Activated T-helper 1 cell treated with anti-CD3 and anti-CD28 coated beads, Interleukin-12 subunit alpha, Interleukin-12 subunit beta, Interleukin-2, Interleukin-4 antibody, amounts not matched to agents 30 ng/mL and 10 ng/mL and 1 ng/mL, durations not matched to agents 14 hours and 24 hours and 36 hours (primary cell): ENCODE measurements at regions not wholly inside any gene's neighbourhood (a gene's known extent, or its start where the extent isn't known, plus 50 kb on each side); places are given as distances from the start of the nearest gene placed in this dataset.
"Not testable (repeated sequence)": the region's sequence is repeated elsewhere in the genome, so short reads cannot be mapped to it uniquely, and the experiment has no call there.

Source experiments
- DNase-seq: peaks from one replicate; pipeline ENCODE4 v3.0.0; 2021; ENCODE audit warnings: low spot score
- H3K27ac Mint-ChIP-seq: one replicate; pipeline ENCODE4 v1.8.0; 2021; ENCODE audit warnings: mild to moderate bottlenecking, mixed read lengths
- H3K27me3 Mint-ChIP-seq: one replicate; pipeline ENCODE4 v1.8.0; 2022; ENCODE audit warnings: mild to moderate bottlenecking, moderate library complexity, mixed read lengths; ENCODE audit not compliant: insufficient read depth
- H3K36me3 Mint-ChIP-seq: one replicate; pipeline ENCODE4 v1.8.0; 2021; ENCODE audit warnings: low read depth, mixed read lengths
- H3K4me1 Mint-ChIP-seq: one replicate; pipeline ENCODE4 v1.8.0; 2021; ENCODE audit warnings: low read depth, mixed read lengths
- H3K4me3 Mint-ChIP-seq: one replicate; pipeline ENCODE4 v1.8.0; 2021; ENCODE audit warnings: mild to moderate bottlenecking, moderate library complexity, mixed read lengths
- H3K9me3 Mint-ChIP-seq: one replicate; pipeline ENCODE4 v1.8.0; 2021; ENCODE audit warnings: mixed read lengths
- intact Hi-C: fragments of 100-400 bp; cut with micrococcal nuclease; formaldehyde crosslinking; loops from one replicate; pipeline ENCODE4 v1.15.1; 2024

DNA sequence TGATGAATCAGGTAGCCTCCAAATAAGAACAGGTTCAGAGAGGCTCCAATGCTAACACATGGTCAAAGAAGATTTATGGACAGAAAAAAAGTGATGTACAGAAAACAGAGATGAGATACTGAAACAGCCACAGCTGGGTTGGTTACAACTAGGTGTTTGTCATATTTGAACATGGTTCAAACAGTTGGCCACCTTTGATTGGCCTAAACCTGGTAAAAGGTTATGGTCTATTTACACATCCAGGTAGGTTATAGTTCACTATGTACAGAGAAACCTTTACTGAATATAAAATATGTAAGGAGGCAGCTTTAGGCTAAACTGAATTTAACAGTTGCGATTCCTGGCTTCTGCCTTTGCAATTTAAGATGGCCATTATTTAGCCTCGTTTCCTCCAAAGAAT, 134.0 kb upstream of the ZNF366 start:
- Mint-ChIP-seq H3K4me1 (no peaks in the 10 kb centered on the region), H3K27ac (no peak overlapping the region), H3K9me3 (no peaks in the 10 kb centered on the region), H3K36me3 (no peaks in the 10 kb centered on the region), H3K4me3 (no peak overlapping the region), H3K27me3 (no peaks in the 10 kb centered on the region)
- DNase-seq, result no peak
- intact Hi-C loops, result no loop called here

DNA sequence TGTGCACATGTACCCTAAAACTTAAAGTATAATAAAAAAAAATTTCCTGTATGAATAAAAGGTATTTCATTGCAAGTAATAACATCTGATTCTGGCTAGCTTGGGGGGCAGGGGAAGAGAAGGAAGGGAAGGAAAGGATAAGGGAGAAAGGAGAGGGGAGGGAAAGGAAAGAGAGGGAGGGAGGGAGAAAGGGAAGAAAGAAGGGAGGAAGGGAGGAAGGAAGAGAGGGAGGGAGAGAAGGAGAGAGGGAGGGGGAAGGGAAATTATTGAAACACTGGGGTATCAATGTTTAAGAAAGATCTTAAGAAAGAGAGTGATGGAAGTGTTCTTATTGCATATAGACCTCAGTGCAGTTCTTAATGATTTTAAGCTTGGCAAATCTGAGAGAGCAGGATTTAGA, 129.8 kb upstream of the ZNF366 start:
- H3K9me3 Mint-ChIP-seq, result no peaks in the 10 kb centered on the region
- H3K4me3 Mint-ChIP-seq, result no peak overlapping the region
- no peaks in the 10 kb centered on the region for H3K27me3 Mint-ChIP-seq
- H3K36me3 Mint-ChIP-seq, result no peaks in the 10 kb centered on the region
- no peaks in the 10 kb centered on the region for H3K4me1 Mint-ChIP-seq
- no peak overlapping the region for H3K27ac Mint-ChIP-seq
- intact Hi-C loops, result no loop called here
- DNase-seq, result no peak

DNA sequence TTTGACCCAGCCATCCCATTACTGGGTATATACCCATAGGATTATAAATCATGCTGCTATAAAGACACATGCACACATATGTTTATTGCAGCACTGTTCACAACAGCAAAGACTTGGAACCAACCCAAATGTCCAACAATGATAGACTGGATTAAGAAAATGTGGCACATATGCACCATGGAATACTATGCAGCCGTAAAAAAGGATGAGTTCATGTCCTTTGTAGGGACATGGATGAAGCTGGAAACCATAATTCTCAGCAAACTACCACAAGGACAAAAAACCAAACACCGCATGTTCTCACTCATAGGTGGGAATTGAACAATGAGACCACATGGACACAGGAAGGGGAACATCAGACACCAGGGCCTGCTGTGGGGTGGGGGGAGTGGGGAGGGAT, 129.4 kb upstream of the ZNF366 start:
- not testable (repeated sequence) for H3K9me3 Mint-ChIP-seq

DNA sequence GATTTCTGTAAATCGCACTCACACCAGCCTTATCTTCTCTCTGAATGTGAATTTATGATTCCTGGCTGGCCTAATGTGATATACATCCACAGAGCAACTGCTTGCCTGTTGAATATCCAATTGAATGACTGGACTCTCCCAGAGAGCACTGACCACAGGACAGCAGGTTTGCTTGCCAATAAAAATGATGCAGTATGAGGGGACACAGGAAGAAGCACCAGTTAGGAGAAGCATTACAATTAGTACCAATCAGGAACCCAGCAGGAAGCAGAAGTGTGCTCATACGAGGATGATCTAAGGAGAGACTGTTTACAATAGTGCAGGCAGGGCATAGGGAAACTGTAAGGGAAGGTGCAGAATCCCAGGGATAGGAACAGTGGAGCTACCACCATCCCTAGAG, 127.2 kb upstream of the ZNF366 start:
- DNase-seq, result no peak
- H3K9me3 Mint-ChIP-seq, result no peaks in the 10 kb centered on the region
- H3K36me3 Mint-ChIP-seq, result no peaks in the 10 kb centered on the region
- intact Hi-C loops, result no loop called here
- H3K27ac Mint-ChIP-seq, result no peak overlapping the region
- no peak overlapping the region for H3K4me3 Mint-ChIP-seq
- no peaks in the 10 kb centered on the region for H3K4me1 Mint-ChIP-seq
- H3K27me3 Mint-ChIP-seq, result no peaks in the 10 kb centered on the region

More for the DNA sequence above, 129.4 kb upstream of the ZNF366 start:
- H3K4me3 Mint-ChIP-seq, H3K27me3 Mint-ChIP-seq, H3K27ac Mint-ChIP-seq, H3K4me1 Mint-ChIP-seq, DNase-seq, intact Hi-C loops, H3K36me3 Mint-ChIP-seq: not testable (repeated sequence)

GRCh38 chr5:72633649-72634048, 126.4 kb upstream of the ZNF366 start:
- no peak overlapping the region for H3K27ac Mint-ChIP-seq
- H3K9me3 Mint-ChIP-seq, result no peaks in the 10 kb centered on the region
- no peak overlapping the region for H3K4me3 Mint-ChIP-seq
- no peak for DNase-seq
- no peaks in the 10 kb centered on the region for H3K4me1 Mint-ChIP-seq
- H3K27me3 Mint-ChIP-seq, result no peaks in the 10 kb centered on the region
- intact Hi-C loops, result no loop called here
- H3K36me3 Mint-ChIP-seq, result no peaks in the 10 kb centered on the region

- no peak for DNase-seq
- no peak overlapping the region for H3K4me3 Mint-ChIP-seq
- intact Hi-C loops, result no loop called here
- no peaks in the 10 kb centered on the region for H3K27me3 Mint-ChIP-seq
- H3K36me3 Mint-ChIP-seq, result no peaks in the 10 kb centered on the region
- H3K27ac Mint-ChIP-seq, result no peak overlapping the region
- no peaks in the 10 kb centered on the region for H3K4me1 Mint-ChIP-seq
- no peaks in the 10 kb centered on the region for H3K9me3 Mint-ChIP-seq
Observed at GRCh38 chr5:72633041-72633445, 125.8 kb upstream of the ZNF366 start.

DNA sequence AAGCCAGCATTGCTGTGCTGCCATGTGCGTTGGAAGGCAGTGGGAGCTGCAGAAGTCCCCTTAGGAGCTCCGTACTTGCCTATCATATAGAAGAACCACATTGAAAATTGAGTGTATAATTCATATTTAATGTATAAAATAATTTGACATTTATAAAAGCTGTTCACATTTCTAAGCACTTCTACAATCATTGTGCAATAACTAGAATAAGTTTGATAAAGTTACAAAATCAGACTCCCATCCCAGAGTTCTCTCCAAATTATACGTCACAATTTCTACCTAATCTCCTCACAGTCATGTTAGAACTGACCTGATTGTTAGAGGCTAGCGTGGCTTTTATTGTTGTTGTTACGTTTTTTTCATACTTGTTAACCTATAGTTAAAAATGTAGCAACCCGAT, 123.5 kb upstream of the ZNF366 start:
- no peaks in the 10 kb centered on the region for H3K36me3 Mint-ChIP-seq
- no peak overlapping the region for H3K4me3 Mint-ChIP-seq
- no peak overlapping the region for H3K27ac Mint-ChIP-seq
- intact Hi-C loops, result no loop called here
- no peaks in the 10 kb centered on the region for H3K9me3 Mint-ChIP-seq
- DNase-seq, result no peak
- H3K4me1 Mint-ChIP-seq, result no peaks in the 10 kb centered on the region
- peaks cover 3% of the 10 kb centered on the region for H3K27me3 Mint-ChIP-seq

DNA sequence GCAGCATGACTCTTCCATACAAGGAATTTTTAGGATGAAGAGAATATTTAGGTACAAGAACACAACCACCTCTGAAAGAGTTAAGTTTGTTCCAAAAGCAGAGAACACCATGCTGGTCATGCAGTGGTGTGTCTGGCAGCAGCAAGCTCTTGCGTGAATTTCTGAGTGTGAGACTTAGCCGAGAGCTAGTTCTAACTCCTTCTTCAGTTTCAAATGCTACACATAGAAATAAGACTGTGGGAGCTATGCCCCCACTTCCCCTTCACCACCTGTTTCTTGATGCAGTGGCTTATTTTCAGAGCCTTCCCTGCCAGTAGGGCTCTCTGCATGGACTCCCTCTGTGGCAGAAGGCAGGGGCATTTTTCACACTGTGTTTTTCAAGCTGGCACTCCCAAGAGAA, 122.9 kb upstream of the ZNF366 start:
- Mint-ChIP-seq H3K36me3 (no peaks in the 10 kb centered on the region), H3K9me3 (no peaks in the 10 kb centered on the region), H3K4me1 (no peaks in the 10 kb centered on the region), H3K27ac (no peak overlapping the region), H3K27me3 (peaks cover 3% of the 10 kb centered on the region), H3K4me3 (no peak overlapping the region)
- DNase-seq, result no peak
- intact Hi-C loops, result no loop called here

GRCh38 chr5:72628771-72629371, 121.7 kb upstream of the ZNF366 start:
- H3K9me3 Mint-ChIP-seq, result no peaks in the 10 kb centered on the region
- H3K4me1 Mint-ChIP-seq, result no peaks in the 10 kb centered on the region

DNA sequence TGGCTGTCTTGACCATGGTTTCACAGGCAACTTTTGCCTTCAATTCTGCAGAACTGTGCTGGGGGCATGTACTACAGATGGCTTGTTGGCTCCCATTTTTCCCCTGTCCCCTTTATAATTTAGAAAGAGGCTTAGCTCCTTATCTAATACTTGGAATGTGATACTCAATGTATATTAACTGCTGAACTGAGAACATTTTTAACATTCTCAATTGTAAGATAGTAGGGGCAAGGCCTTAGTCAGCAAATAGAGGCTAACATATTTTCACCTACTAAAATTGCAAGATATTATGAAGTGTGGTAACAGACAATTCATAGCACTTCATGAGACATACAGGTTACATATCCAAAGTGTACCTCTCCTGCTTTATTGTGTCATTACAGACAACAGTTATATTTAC, 118.1 kb upstream of the ZNF366 start:
- H3K27ac Mint-ChIP-seq, result no peak overlapping the region
- H3K27me3 Mint-ChIP-seq, result peaks cover 3% of the 10 kb centered on the region
- no peak for DNase-seq
- intact Hi-C loops, result no loop called here
- H3K4me1 Mint-ChIP-seq, result no peaks in the 10 kb centered on the region
- no peaks in the 10 kb centered on the region for H3K9me3 Mint-ChIP-seq
- H3K4me3 Mint-ChIP-seq, result no peak overlapping the region
- H3K36me3 Mint-ChIP-seq, result no peaks in the 10 kb centered on the region

More at GRCh38 chr5:72628771-72629371, 121.7 kb upstream of the ZNF366 start:
- intact Hi-C loops, result no loop called here
- no peak overlapping the region for H3K4me3 Mint-ChIP-seq
- no peak for DNase-seq
- H3K27me3 Mint-ChIP-seq, result peaks cover 3% of the 10 kb centered on the region
- H3K27ac Mint-ChIP-seq, result no peak overlapping the region
- H3K36me3 Mint-ChIP-seq, result no peaks in the 10 kb centered on the region

DNA sequence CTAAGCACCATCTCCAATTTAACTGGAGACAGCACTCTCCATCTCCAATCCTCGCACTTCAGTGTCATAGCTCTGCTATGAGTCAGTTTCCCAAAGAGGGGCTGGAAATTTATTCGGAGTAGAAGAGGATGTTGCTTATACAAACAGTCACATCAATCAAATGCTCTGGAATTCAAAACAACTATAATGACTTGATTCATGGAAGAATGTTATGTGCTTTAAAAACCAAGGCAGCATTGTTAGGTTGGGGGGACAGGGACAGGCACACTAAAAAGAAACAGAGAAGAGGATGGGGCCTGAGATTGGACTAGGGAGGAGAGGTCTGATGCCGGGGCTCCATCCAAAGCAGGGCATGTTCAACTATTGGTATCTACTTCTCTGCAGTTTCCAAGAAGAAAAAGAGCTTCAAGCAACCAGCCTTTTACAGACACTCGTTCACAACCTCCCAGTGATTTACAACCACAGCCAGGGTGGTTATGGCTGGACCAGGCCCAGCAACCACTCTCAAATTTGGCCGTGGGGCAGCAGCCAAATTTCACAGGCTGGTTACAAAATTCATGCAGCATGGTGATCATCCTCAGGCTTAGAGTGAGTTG, 117.5 kb upstream of the ZNF366 start:
- Mint-ChIP-seq H3K36me3 (no peaks in the 10 kb centered on the region), H3K27me3 (peaks cover 3% of the 10 kb centered on the region), H3K9me3 (no peaks in the 10 kb centered on the region), H3K27ac (no peak overlapping the region), H3K4me3 (no peak overlapping the region), H3K4me1 (no peaks in the 10 kb centered on the region)
- no peak for DNase-seq
- intact Hi-C loops, result no loop called here

GRCh38 chr5:72623936-72624335, 116.7 kb upstream of the ZNF366 start:
- no peak overlapping the region for H3K4me3 Mint-ChIP-seq
- H3K36me3 Mint-ChIP-seq, result no peaks in the 10 kb centered on the region
- no peak overlapping the region for H3K27ac Mint-ChIP-seq
- no peaks in the 10 kb centered on the region for H3K9me3 Mint-ChIP-seq
- DNase-seq, result no peak
- intact Hi-C loops, result no loop called here
- peaks cover 3% of the 10 kb centered on the region for H3K27me3 Mint-ChIP-seq
- no peaks in the 10 kb centered on the region for H3K4me1 Mint-ChIP-seq

GRCh38 chr5:72623323-72623722, 116.1 kb upstream of the ZNF366 start:
- H3K4me1 Mint-ChIP-seq, result no peaks in the 10 kb centered on the region
- intact Hi-C loops, result no loop called here
- H3K4me3 Mint-ChIP-seq, result no peak overlapping the region
- no peaks in the 10 kb centered on the region for H3K9me3 Mint-ChIP-seq
- no peaks in the 10 kb centered on the region for H3K36me3 Mint-ChIP-seq
- H3K27me3 Mint-ChIP-seq, result peaks cover 3% of the 10 kb centered on the region
- DNase-seq, result no peak
- H3K27ac Mint-ChIP-seq, result no peak overlapping the region
